Esophagus muscularis mucosa (tissue), 4 donors: ENCODE measurements at regions not wholly inside any gene's neighbourhood (a gene's known extent, or its start where the extent isn't known, plus 50 kb on each side); places are given as distances from the start of the nearest gene placed in this dataset.

Experiments
- EP300 ChIP-seq: sonication (generic); formaldehyde crosslinking; IDR thresholded peaks from one replicate; pipeline ENCODE4 v1.6.1; 2017; ENCODE audit warnings: antibody characterized with exemption
- POLR2A ChIP-seq: fragments of 450-650 bp; IDR thresholded peaks from one replicate; pipeline ENCODE4 v1.6.1; 2017; ENCODE audit warnings: antibody characterized with exemption, moderate library complexity, mild to moderate bottlenecking, low read depth
- POLR2AphosphoS5 ChIP-seq, 2 donors: sonication (generic); formaldehyde crosslinking; IDR thresholded peaks; one replicate each; pipeline ENCODE4 v1.6.1; 2017; ENCODE audit warnings: antibody characterized with exemption in 2 of 2
- TF ChIP-seq, protein P1 (sequence below), 3 experiments: fragments of 200-600 bp in 2 of 3; fragments of 450-650 bp in 1 of 3; sonication (generic) in 2 of 3; IDR thresholded peaks; one replicate each; pipeline ENCODE4 v1.5.1; 2017 to 2019; ENCODE audit warnings: antibody characterized with exemption in 3 of 3, mild to moderate bottlenecking in 2 of 3, moderate library complexity in 1 of 3

DNA sequence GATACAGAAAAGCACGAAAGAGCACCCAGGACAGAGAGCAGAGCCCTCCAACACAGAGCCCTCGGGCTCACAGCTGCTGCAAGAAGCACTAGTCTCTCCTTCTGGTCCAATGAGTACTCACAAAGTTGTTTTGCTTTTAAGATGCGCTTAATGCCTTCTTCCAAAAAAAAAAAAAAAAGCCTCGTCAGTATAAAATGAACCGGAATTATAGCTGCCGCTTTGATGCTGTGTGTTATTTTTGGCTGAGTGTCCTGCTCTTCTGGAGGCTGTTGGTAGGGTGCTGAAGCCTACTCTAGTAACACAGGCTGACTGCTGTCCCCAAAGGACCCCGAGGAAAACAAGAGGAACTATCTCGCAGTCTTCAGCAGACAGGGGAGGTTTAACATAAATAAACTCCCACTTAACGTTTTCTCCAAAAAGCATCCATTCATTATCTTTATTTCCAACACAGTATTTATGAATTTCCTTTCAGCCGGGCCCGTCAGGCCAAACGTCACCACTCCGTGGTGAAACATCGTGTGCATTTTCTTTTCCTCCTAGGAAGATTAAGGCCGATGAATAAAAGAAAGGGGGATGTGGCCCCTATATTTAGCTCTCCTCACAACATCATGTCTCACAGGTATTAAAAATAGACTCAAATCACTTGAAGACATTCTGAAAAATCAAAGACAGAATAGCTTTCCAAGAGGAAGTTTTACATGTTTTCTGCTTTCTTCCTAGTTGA is 213.7 kb upstream of the PPARGC1A start:
- TF ChIP-seq, protein P1, sequence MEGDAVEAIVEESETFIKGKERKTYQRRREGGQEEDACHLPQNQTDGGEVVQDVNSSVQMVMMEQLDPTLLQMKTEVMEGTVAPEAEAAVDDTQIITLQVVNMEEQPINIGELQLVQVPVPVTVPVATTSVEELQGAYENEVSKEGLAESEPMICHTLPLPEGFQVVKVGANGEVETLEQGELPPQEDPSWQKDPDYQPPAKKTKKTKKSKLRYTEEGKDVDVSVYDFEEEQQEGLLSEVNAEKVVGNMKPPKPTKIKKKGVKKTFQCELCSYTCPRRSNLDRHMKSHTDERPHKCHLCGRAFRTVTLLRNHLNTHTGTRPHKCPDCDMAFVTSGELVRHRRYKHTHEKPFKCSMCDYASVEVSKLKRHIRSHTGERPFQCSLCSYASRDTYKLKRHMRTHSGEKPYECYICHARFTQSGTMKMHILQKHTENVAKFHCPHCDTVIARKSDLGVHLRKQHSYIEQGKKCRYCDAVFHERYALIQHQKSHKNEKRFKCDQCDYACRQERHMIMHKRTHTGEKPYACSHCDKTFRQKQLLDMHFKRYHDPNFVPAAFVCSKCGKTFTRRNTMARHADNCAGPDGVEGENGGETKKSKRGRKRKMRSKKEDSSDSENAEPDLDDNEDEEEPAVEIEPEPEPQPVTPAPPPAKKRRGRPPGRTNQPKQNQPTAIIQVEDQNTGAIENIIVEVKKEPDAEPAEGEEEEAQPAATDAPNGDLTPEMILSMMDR (IDR thresholded peaks at IDR 0.05) = no peak
- TF ChIP-seq POLR2AphosphoS5 (IDR thresholded peaks at IDR 0.05) (no peak), POLR2A (no peak), EP300 (no peak)
